Psoas muscle (tissue), 7 donors: ENCODE measurements at regions not wholly inside any gene's neighbourhood (a gene's known extent, or its start where the extent isn't known, plus 50 kb on each side); places are given as distances from the start of the nearest gene placed in this dataset.

Source experiments
- ATAC-seq, 4 donors: fragments of 200-7000 bp; cut with Tn5 transposase; one replicate each; pipeline ENCODE4 v1.9.1; 2020; ENCODE audit warnings: moderate library complexity in 3 of 4, mild to moderate bottlenecking in 2 of 4
- DNase-seq, 2 donors: peaks; one replicate each; pipeline ENCODE4 v3.0.0-alpha.2; 2020
- H3K27ac ChIP-seq: fragments of 200-600 bp; one replicate; pipeline ENCODE4 v1.8.0; 2022
- H3K27me3 ChIP-seq, 3 donors: fragments of 200-600 bp in 1 of 3; one replicate each; pipeline versions ENCODE4 v1.6.1 to v1.8.0; 2013 to 2022; ENCODE audit warnings: low read length in 2 of 3, mild to moderate bottlenecking in 2 of 3, moderate library complexity in 1 of 3; ENCODE audit not compliant: insufficient read depth in 3 of 3
- H3K36me3 ChIP-seq, 2 donors: fragments of 200-600 bp in 1 of 2; one replicate each; pipeline versions ENCODE4 v1.6.1 to v1.8.0; 2013 to 2022; ENCODE audit warnings: low read depth in 1 of 2, mild to moderate bottlenecking in 1 of 2, moderate library complexity in 1 of 2; ENCODE audit not compliant: insufficient read depth in 1 of 2
- H3K4me1 ChIP-seq: fragments of 200-600 bp; one replicate; pipeline ENCODE4 v1.8.0; 2022
- H3K4me3 ChIP-seq: fragments of 200-600 bp; one replicate; pipeline ENCODE4 v1.8.0; 2022; ENCODE audit warnings: mild to moderate bottlenecking
- H3K9me3 ChIP-seq: fragments of 200-600 bp; one replicate; pipeline ENCODE4 v1.8.0; 2022
- CTCF ChIP-seq: fragments of 200-600 bp; IDR thresholded peaks from one replicate; pipeline ENCODE4 v1.8.0; 2022; ENCODE audit warnings: antibody characterized with exemption
- WGBS, 3 donors: extraction: QIAGEN DNeasy Blood & Tissue Kit; methylation state at CpG; one replicate each; pipeline versions ENCODE4 v1.1.6 to v1.1.7; 2013; 5-methylcytosine and 5-hydroxymethylcytosine counted together
- intact Hi-C, 2 donors: fragments of 100-400 bp; cut with DNase I; formaldehyde crosslinking; loops; one replicate each; pipeline versions ENCODE4 v1.11.0 to v1.14.2; 2022
- donor health status: healthy with polysubstance abuse.
- donor health status: DM: no; HTN: no; CAD: no; lungs with moderate emphysema.
- donor health status: Bipolar disorder and iron deficiency.
- donor health status: healthy.
- donor health status: DM: yes; HTN: yes; CAD: no.
- donor health status: DM: no; HTN: no; CAD: no.
- donor health status: DM: yes; HTN: yes; CAD: no.

- no peak for ATAC-seq
- Histone ChIP-seq H3K27ac (no peak overlapping the region), H3K27me3 (no peaks in the 10 kb centered on the region), H3K9me3 (no peaks in the 10 kb centered on the region), H3K36me3 (no peaks in the 10 kb centered on the region), H3K4me1 (no peaks in the 10 kb centered on the region), H3K4me3 (no peak overlapping the region)
- WGBS, 3 donors = 55 to 60% (median 58%) methylated on average over 4 of the region's 4 CpGs
- intact Hi-C loops = no loop called here
- DNase-seq = no peak
- no peak for TF ChIP-seq CTCF
Observed at GRCh38 chr18:64653068-64653467, 504.2 kb upstream of the LINC00305 start.

DNA sequence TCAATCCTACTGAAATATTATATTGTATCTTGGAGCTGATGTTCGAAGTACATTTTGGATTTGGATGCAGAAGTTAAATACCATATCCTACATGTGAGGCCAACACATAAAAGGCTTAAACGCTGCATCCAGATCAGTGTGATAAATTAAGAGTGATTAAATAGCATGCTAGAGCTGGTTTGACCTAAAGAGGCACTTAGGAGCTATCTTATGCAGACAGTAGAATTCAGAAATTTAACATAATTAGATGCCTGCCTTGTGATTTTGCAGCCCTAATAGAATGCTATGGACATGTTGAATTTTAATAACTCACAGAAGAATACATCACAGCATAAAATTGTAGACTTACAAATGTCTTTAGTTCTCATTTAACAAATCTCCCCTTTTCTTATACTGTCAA lies 501.2 kb upstream of the LINC00305 start:
- WGBS, 3 donors = 39 to 50% (median 49%) methylated on average over 2 of the region's 2 CpGs
- DNase-seq = no peak
- no peak overlapping the region for H3K27ac ChIP-seq
- H3K4me1 ChIP-seq = no peaks in the 10 kb centered on the region
- no peaks in the 10 kb centered on the region for H3K27me3 ChIP-seq
- TF ChIP-seq CTCF = no peak
- no peaks in the 10 kb centered on the region for H3K36me3 ChIP-seq
- no peak for ATAC-seq
- intact Hi-C loops = no loop called here
- H3K9me3 ChIP-seq = no peaks in the 10 kb centered on the region
- H3K4me3 ChIP-seq = no peak overlapping the region

- H3K4me1 ChIP-seq = no peaks in the 10 kb centered on the region
- H3K36me3 ChIP-seq = no peaks in the 10 kb centered on the region
- no peaks in the 10 kb centered on the region for H3K9me3 ChIP-seq
- DNase-seq (no peak), ATAC-seq (no peak)
- no peak overlapping the region for H3K4me3 ChIP-seq
- intact Hi-C loops = no loop called here
- no peaks in the 10 kb centered on the region for H3K27me3 ChIP-seq
- TF ChIP-seq CTCF = no peak
- H3K27ac ChIP-seq = no peak overlapping the region
- WGBS, 3 donors = 85 to 93% (median 90%) methylated on average over 5 of the region's 5 CpGs
Observed at GRCh38 chr18:64645753-64646152, 496.9 kb upstream of the LINC00305 start.

- H3K36me3 ChIP-seq = no peaks in the 10 kb centered on the region
- no peak for ATAC-seq
- no peak for TF ChIP-seq CTCF
- no peak for DNase-seq
- intact Hi-C loops = no loop called here
- no peaks in the 10 kb centered on the region for H3K4me1 ChIP-seq
- H3K27ac ChIP-seq = no peak overlapping the region
- 73 to 91% (median 73%) methylated on average over 1 of the region's 1 CpG for WGBS, 3 donors
- no peak overlapping the region for H3K4me3 ChIP-seq
- H3K27me3 ChIP-seq = no peaks in the 10 kb centered on the region
- no peaks in the 10 kb centered on the region for H3K9me3 ChIP-seq
Observed at GRCh38 chr18:64639536-64639935, 490.6 kb upstream of the LINC00305 start.

GRCh38 chr18:64620971-64621560 lies 472.2 kb upstream of the LINC00305 start:
- H3K36me3 ChIP-seq = no peaks in the 10 kb centered on the region
- DNase-seq (no peak), ATAC-seq (no peak)
- H3K4me1 ChIP-seq = no peaks in the 10 kb centered on the region
- no peaks in the 10 kb centered on the region for H3K27me3 ChIP-seq
- intact Hi-C loops = no loop called here
- no peaks in the 10 kb centered on the region for H3K9me3 ChIP-seq
- no peak for TF ChIP-seq CTCF
- H3K4me3 ChIP-seq = no peak overlapping the region
- 84 to 92% (median 91%) methylated on average over 3 of the region's 3 CpGs for WGBS, 3 donors
- H3K27ac ChIP-seq = no peak overlapping the region
